Loucy (cell line): ENCODE measurements at regions not wholly inside any gene's neighbourhood (a gene's known extent, or its start where the extent isn't known, plus 50 kb on each side); places are given as distances from the start of the nearest gene placed in this dataset.

Experiments used
- H2AFZ ChIP-seq: fragments of 200-600 bp; sonication (generic); 2 replicates; pipeline ENCODE4 v1.6.0; 2016; ENCODE audit warnings: antibody characterized with exemption, mild to moderate bottlenecking, low read length, moderate library complexity
- H3F3A ChIP-seq: fragments of 200-600 bp; 2 replicates; pipeline ENCODE4 v1.6.0; 2016; ENCODE audit warnings: antibody characterized with exemption, low read depth, mild to moderate bottlenecking
- H3K27me3 ChIP-seq: fragments of 200-600 bp; sonication (generic); 2 replicates; pipeline ENCODE4 v1.6.1; 2014; ENCODE audit warnings: low read length, mild to moderate bottlenecking; ENCODE audit not compliant: insufficient read depth, poor library complexity, severe bottlenecking
- H3K36me3 ChIP-seq: fragments of 200-600 bp; sonication (generic); 2 replicates; pipeline ENCODE4 v1.6.1; 2016; ENCODE audit warnings: low read length; ENCODE audit not compliant: insufficient read depth
- H3K4me1 ChIP-seq: fragments of 200-600 bp; sonication (generic); 2 replicates; pipeline ENCODE4 v1.5.1; 2014; ENCODE audit warnings: low read length, mild to moderate bottlenecking; ENCODE audit not compliant: insufficient read depth, poor library complexity, severe bottlenecking
- H3K4me2 ChIP-seq: fragments of 200-600 bp; sonication (generic); 2 replicates; pipeline ENCODE4 v1.6.0; 2014; ENCODE audit warnings: antibody characterized with exemption, low read length, low read depth, mild to moderate bottlenecking; ENCODE audit not compliant: poor library complexity, severe bottlenecking
- H3K4me3 ChIP-seq: fragments of 200-600 bp; sonication (generic); 2 replicates; pipeline ENCODE4 v1.5.1; 2014; ENCODE audit warnings: low read length, mild to moderate bottlenecking, mixed read lengths; ENCODE audit not compliant: poor library complexity, severe bottlenecking
- H3K79me2 ChIP-seq: fragments of 200-600 bp; sonication (generic); 2 replicates; pipeline ENCODE4 v1.6.1; 2014; ENCODE audit warnings: low read length; ENCODE audit not compliant: insufficient read depth
- H3K9ac ChIP-seq: fragments of 200-600 bp; sonication (generic); 2 replicates; pipeline ENCODE4 v1.6.0; 2014; ENCODE audit warnings: mild to moderate bottlenecking, low read depth, low read length, moderate library complexity; ENCODE audit not compliant: poor library complexity, severe bottlenecking
- H3K9me2 ChIP-seq: fragments of 200-600 bp; sonication (generic); replicated peaks from 2 replicates; pipeline ENCODE4 v1.6.1; 2016; ENCODE audit warnings: low read depth, low read length, mixed read lengths
- H3K9me3 ChIP-seq: fragments of 200-600 bp; sonication (generic); 2 replicates; pipeline ENCODE4 v1.6.1; 2014; ENCODE audit warnings: mild to moderate bottlenecking, antibody characterized with exemption, low read length, low read depth; ENCODE audit not compliant: insufficient read depth
- H4K20me1 ChIP-seq: fragments of 200-600 bp; sonication (generic); 2 replicates; pipeline ENCODE4 v1.6.0; 2014; ENCODE audit warnings: antibody characterized with exemption, low read length, mild to moderate bottlenecking; ENCODE audit not compliant: insufficient read depth, poor library complexity, severe bottlenecking
- EZH2phosphoT487 ChIP-seq: fragments of 200-600 bp; IDR thresholded peaks from 2 replicates; pipeline ENCODE4 v1.6.1; 2018; ENCODE audit warnings: antibody characterized with exemption, mild to moderate bottlenecking, moderate library complexity, borderline replicate concordance
- TF ChIP-seq, protein P1 (sequence below): fragments of 200-600 bp; sonication (generic); conservative IDR thresholded peaks from 2 replicates; pipeline ENCODE4 v1.5.1; 2014; ENCODE audit warnings: mild to moderate bottlenecking, antibody characterized with exemption, low read length

DNA sequence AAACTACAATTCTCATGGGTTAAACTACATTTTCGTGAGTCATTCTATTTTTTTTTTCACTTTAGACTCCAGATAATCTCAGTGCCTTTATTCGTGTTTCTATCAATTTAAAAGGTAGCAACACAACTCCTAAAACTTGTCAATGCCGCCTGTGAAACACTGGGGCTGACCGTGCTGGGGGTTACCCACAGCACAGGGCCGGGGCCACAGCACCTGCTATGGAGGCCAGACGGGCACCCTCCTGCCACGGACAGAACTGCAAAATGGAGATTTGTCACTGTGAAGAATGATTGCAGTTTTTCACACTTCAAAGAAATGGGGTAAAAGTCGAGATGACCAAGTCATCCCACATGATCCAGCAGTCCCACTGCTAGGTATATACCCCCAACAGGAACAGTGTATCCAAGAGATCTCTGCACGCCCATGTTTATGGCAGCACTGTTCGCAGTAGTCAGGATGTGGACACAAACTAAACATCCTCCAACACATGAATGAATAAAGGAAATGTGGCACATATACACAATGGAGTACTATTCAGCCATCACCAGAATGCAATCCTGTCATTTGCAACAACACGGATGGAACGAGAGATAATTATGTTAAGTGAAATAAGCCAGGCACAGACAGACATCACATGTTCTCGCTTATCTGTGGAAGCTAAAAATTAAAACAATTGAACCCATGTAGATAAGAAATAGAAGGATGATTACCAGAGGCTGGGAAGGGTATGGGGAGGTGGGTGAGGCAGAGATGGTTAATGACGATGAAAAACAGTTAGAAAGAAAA is 290.1 kb downstream of the SMOC2 start:
- no peak overlapping the region for H2AFZ ChIP-seq
- H3K27me3 ChIP-seq, result no peaks in the 10 kb centered on the region
- H3K4me1 ChIP-seq, result no peaks in the 10 kb centered on the region
- peaks cover 20% of the 10 kb centered on the region; the same call in 1 of the 2 replicates for H3K9me3 ChIP-seq
- no peaks in the 10 kb centered on the region for H3K36me3 ChIP-seq
- H3F3A ChIP-seq, result no peaks in the 10 kb centered on the region
- H4K20me1 ChIP-seq, result no peaks in the 10 kb centered on the region
- H3K4me3 ChIP-seq, result no peak overlapping the region
- no peaks in the 10 kb centered on the region for H3K9me2 ChIP-seq
- TF ChIP-seq, protein P1, sequence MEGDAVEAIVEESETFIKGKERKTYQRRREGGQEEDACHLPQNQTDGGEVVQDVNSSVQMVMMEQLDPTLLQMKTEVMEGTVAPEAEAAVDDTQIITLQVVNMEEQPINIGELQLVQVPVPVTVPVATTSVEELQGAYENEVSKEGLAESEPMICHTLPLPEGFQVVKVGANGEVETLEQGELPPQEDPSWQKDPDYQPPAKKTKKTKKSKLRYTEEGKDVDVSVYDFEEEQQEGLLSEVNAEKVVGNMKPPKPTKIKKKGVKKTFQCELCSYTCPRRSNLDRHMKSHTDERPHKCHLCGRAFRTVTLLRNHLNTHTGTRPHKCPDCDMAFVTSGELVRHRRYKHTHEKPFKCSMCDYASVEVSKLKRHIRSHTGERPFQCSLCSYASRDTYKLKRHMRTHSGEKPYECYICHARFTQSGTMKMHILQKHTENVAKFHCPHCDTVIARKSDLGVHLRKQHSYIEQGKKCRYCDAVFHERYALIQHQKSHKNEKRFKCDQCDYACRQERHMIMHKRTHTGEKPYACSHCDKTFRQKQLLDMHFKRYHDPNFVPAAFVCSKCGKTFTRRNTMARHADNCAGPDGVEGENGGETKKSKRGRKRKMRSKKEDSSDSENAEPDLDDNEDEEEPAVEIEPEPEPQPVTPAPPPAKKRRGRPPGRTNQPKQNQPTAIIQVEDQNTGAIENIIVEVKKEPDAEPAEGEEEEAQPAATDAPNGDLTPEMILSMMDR, result no peak
- no peak for TF ChIP-seq EZH2phosphoT487
- H3K79me2 ChIP-seq, result no peaks in the 10 kb centered on the region
- H3K4me2 ChIP-seq, result no peak overlapping the region
- no peak overlapping the region for H3K9ac ChIP-seq

DNA sequence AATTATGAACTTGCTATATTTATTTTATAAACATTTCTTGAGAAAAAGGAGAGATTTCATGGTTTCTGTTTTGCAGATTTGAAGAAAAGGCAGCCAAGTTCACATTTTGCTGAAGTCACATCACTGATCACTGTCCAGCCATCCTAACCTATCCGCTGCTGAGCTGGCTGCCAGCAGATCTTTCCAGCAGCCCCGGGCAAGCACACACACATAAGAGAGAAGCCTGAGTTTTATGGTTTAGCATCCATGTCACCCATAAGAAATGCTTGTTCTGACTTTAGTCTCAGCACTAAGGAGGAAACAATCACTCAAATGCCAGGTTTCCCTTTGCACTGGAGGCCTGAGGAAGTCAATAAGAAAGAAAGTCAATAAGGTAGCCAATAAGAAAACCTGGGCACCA is 287.1 kb downstream of the SMOC2 start:
- TF ChIP-seq, protein P1, result no peak
- TF ChIP-seq EZH2phosphoT487, result no peak
- no peak overlapping the region for H3K4me2 ChIP-seq
- H3K27me3 ChIP-seq, result no peaks in the 10 kb centered on the region
- no peaks in the 10 kb centered on the region for H3K79me2 ChIP-seq
- H3K9me3 ChIP-seq, result peaks cover 23% of the 10 kb centered on the region; the same call in 1 of the 2 replicates
- H3K9ac ChIP-seq, result no peak overlapping the region
- no peaks in the 10 kb centered on the region for H3F3A ChIP-seq
- no peaks in the 10 kb centered on the region for H3K9me2 ChIP-seq
- H2AFZ ChIP-seq, result no peak overlapping the region
- H3K4me3 ChIP-seq, result no peak overlapping the region
- no peaks in the 10 kb centered on the region for H3K36me3 ChIP-seq
- H4K20me1 ChIP-seq, result no peaks in the 10 kb centered on the region
- no peaks in the 10 kb centered on the region for H3K4me1 ChIP-seq

DNA sequence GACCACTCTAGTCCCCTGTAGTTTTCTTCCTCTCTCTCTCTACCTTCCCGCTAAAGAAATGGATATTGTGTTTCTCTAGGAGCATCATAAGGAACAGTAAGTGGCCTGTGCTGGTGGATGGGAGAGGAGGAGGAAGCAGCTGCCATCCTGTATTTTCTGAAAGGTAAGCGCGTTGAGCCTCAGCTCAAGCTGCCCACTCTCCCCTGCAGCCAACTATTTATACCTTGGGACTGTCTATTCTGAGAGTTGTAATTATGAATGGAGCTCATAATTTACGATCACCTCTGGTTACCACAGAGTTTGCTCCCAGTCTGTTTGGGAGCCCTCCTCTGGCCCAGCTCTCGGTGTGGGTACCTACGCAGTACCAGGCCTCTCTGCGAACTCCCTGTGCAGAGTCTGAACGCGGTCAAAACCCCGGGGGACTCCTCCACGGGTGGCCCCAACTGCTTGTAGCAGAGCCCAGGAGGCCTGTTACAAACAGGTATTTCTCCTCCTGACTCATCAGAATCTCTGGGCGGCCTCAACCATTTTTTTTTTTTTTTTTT is 285.4 kb downstream of the SMOC2 start:
- Histone ChIP-seq H3K4me3 (no peak overlapping the region), H3K9ac (no peak overlapping the region), H3K9me3 (peaks cover 23% of the 10 kb centered on the region; the same call in 1 of the 2 replicates), H4K20me1 (no peaks in the 10 kb centered on the region), H3F3A (no peaks in the 10 kb centered on the region), H3K27me3 (no peaks in the 10 kb centered on the region), H3K36me3 (no peaks in the 10 kb centered on the region), H3K4me1 (no peaks in the 10 kb centered on the region), H3K79me2 (no peaks in the 10 kb centered on the region), H3K9me2 (no peaks in the 10 kb centered on the region), H2AFZ (no peak overlapping the region), H3K4me2 (no peak overlapping the region)
- no peak for TF ChIP-seq EZH2phosphoT487
- TF ChIP-seq, protein P1, result no peak
